A673 (cell line): ENCODE measurements at regions not wholly inside any gene's neighbourhood (a gene's known extent, or its start where the extent isn't known, plus 50 kb on each side); places are given as distances from the start of the nearest gene placed in this dataset.
"Not testable (repeated sequence)": the region's sequence is repeated elsewhere in the genome, so short reads cannot be mapped to it uniquely, and the experiment has no call there.

ENCODE experiments used
- BruUV-seq: library from RNA; stranded (reverse); fragments of 400-500 nt; replicated peaks from 2 replicates; lab custom pipeline; 2021; lab: Mats Ljungman, UMichigan
- CTCF ChIA-PET: fragments of 300-600 bp; sonication (Branson Sonifier 250); formaldehyde crosslinking; loops from one replicate; lab custom pipeline; 2022; ENCODE audit warnings: antibody characterized with exemption; lab: Charles Lee
- POLR2A ChIA-PET: fragments of 300-600 bp; sonication (Branson Sonifier 250); formaldehyde crosslinking; loops from one replicate; lab custom pipeline; 2022; ENCODE audit warnings: antibody characterized with exemption; ENCODE audit not compliant: low non-redundant PET; lab: Charles Lee
- DNase-seq: peaks from one replicate; pipeline ENCODE4 v3.0.0-alpha.2; 2015; ENCODE audit warnings: low spot score
- H3K27ac ChIP-seq: fragments of 200-600 bp; sonication (generic); 2 replicates; pipeline ENCODE4 v1.5.1; 2016; ENCODE audit warnings: mixed run types, low read depth, mild to moderate bottlenecking, mixed read lengths, antibody characterized with exemption, low read length; ENCODE audit not compliant: poor library complexity, severe bottlenecking
- H3K27me3 ChIP-seq: fragments of 200-600 bp; sonication (generic); replicated peaks from 2 replicates; pipeline ENCODE4 v1.6.1; 2017; ENCODE audit warnings: mixed run types, low read depth, mild to moderate bottlenecking, mixed read lengths, antibody characterized with exemption, low read length; ENCODE audit not compliant: insufficient read depth, poor library complexity
- H3K36me3 ChIP-seq: fragments of 200-600 bp; sonication (generic); 2 replicates; pipeline ENCODE4 v1.6.1; 2016; ENCODE audit warnings: mixed run types, mild to moderate bottlenecking, mixed read lengths, antibody characterized with exemption, low read length; ENCODE audit not compliant: insufficient read depth, poor library complexity, severe bottlenecking
- H3K4me1 ChIP-seq: fragments of 200-600 bp; sonication (generic); 2 replicates; pipeline ENCODE4 v1.6.1; 2017; ENCODE audit warnings: mixed run types, mild to moderate bottlenecking, mixed read lengths, antibody characterized with exemption, low read length; ENCODE audit not compliant: insufficient read depth, poor library complexity, severe bottlenecking
- H3K4me3 ChIP-seq: fragments of 200-600 bp; sonication (generic); 2 replicates; pipeline ENCODE4 v1.5.1; 2016; ENCODE audit warnings: low read depth, mixed run types, mild to moderate bottlenecking, mixed read lengths, low read length; ENCODE audit not compliant: poor library complexity, severe bottlenecking
- H3K9me3 ChIP-seq: fragments of 200-600 bp; sonication (generic); 2 replicates; pipeline ENCODE4 v1.6.1; 2016; ENCODE audit warnings: mixed run types, low read depth, mild to moderate bottlenecking, mixed read lengths, antibody characterized with exemption, low read length; ENCODE audit not compliant: poor library complexity, severe bottlenecking
- CTCF ChIP-seq: fragments of 300-800, 200-600 bp; sonication (generic); conservative IDR thresholded peaks from 2 replicates; pipeline ENCODE4 v1.5.1; 2017; ENCODE audit warnings: low read depth, mild to moderate bottlenecking, antibody characterized with exemption, low read length, moderate library complexity, mixed read lengths
- EZH2 ChIP-seq: fragments of 200-600 bp; sonication (generic); IDR thresholded peaks from 2 replicates; pipeline ENCODE4 v1.6.1; 2017; ENCODE audit warnings: borderline replicate concordance, low read depth, mild to moderate bottlenecking, mixed read lengths, antibody characterized with exemption, low read length; ENCODE audit not compliant: poor library complexity, severe bottlenecking
- intact Hi-C: fragments of 100-400 bp; cut with micrococcal nuclease; formaldehyde crosslinking; loops from one replicate; pipeline ENCODE4 v1.10.0; 2022; ENCODE audit not compliant: unreplicated experiment

DNA sequence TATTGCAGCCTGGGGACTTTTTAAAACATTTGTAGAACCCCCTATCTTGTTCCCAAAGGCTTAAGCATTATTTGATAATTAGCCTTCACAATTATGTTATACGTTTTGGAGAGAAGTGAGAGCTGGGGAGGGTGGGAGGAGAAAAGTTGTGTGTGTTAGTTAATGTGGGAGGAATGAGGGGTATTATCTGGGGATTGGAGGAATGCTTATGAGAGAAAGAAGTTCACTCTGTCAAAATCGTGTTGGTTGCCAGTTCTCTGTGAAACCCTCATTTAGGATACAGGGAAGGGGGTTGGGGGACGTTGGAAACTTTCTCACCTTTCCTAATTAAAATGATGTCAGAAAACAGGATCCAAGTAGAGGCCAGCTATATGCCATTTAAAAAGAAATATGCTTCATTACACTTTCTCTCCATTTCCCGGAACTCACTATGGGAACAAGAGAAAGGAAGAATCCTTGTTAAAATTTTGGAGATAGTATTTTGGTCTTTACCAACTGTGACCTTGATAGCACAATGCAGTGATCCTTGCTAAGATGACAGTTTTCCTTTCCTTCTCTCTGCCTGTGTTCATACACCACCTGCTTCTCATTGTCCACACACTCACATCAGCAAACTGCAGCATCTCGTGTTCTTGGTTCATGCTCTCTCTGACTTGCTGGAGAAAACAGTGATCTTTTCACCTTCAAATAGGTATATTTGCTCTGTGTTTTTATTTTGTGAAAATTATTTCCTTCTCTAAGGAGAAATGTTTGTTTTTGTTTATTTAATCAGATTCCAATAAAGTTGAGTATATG, 336.7 kb upstream of the CLINT1 start:
- no TSS peak for BruUV-seq
- no peak for TF ChIP-seq EZH2
- TF ChIP-seq CTCF, result no peak
- intact Hi-C loops, result no loop called here
- no peaks in the 10 kb centered on the region for H3K4me1 ChIP-seq
- H3K36me3 ChIP-seq, result no peaks in the 10 kb centered on the region
- no peak overlapping the region for H3K4me3 ChIP-seq
- ChIA-PET CTCF (no interaction called here), POLR2A (no interaction called here)
- no peak for DNase-seq
- no peak overlapping the region for H3K27ac ChIP-seq
- H3K9me3 ChIP-seq, result no peaks in the 10 kb centered on the region
- H3K27me3 ChIP-seq, result no peaks in the 10 kb centered on the region

- no TSS peak for BruUV-seq
- TF ChIP-seq EZH2 (no peak), CTCF (no peak)
These were observed 335.6 kb upstream of the CLINT1 start for GRCh38 chr5:158194561-158194976.

DNA sequence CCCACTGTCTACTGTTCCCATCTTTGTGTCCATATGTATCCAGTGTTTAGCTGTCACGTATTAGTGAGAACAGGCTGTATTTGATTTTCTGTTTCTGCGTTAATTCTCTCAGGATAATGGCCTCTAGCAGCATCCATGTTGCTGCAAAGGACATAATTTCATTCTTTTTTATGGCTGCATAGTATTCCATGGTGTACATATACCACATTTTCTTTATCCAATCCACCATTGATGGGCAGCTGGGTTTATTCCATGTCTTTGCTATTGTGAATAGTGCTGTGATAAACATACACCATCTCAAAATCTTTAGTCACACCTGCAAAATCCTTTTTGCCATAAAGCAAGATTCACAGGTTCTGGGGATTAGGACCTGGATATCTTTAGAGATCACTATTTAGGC, 334.4 kb upstream of the CLINT1 start:
- H3K27ac ChIP-seq, POLR2A ChIA-PET, CTCF ChIA-PET, H3K4me1 ChIP-seq, intact Hi-C loops, BruUV-seq, H3K27me3 ChIP-seq, H3K4me3 ChIP-seq, DNase-seq, H3K9me3 ChIP-seq, H3K36me3 ChIP-seq: not testable (repeated sequence)

More at GRCh38 chr5:158194561-158194976, 335.6 kb upstream of the CLINT1 start:
- H3K27me3 ChIP-seq, result no peaks in the 10 kb centered on the region
- ChIA-PET CTCF (no interaction called here), POLR2A (no interaction called here)
- intact Hi-C loops, result no loop called here
- H3K36me3 ChIP-seq, result no peaks in the 10 kb centered on the region
- H3K9me3 ChIP-seq, result no peaks in the 10 kb centered on the region
- H3K27ac ChIP-seq, result no peak overlapping the region
- H3K4me3 ChIP-seq, result no peak overlapping the region
- DNase-seq, result no peak
- H3K4me1 ChIP-seq, result no peaks in the 10 kb centered on the region

DNA sequence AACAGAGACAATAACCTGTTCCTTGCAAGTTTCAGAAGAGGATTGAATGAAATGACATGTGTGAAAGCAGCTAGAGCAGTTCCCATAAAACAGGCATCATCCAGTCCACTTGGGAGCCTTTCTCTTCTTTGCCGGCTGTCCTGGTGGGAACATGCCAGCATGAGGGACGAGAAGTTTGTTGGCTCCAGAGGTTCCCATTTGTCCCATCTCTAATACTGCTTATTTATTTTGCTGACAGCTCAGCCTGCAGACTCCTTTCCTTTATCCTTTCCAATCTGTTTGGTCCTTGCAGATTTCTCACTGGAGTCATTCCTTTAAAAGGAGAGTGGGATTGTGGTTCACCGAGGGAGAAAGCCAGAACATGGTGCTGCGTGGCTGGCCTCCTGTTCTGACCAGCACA, 321.5 kb upstream of the CLINT1 start:
- POLR2A ChIA-PET, result no interaction called here

More for the DNA sequence above, 321.5 kb upstream of the CLINT1 start:
- Histone ChIP-seq H3K27me3 (no peaks in the 10 kb centered on the region), H3K9me3 (no peaks in the 10 kb centered on the region), H3K4me3 (no peak overlapping the region), H3K4me1 (no peaks in the 10 kb centered on the region), H3K27ac (no peak overlapping the region), H3K36me3 (no peaks in the 10 kb centered on the region)
- no TSS peak for BruUV-seq
- CTCF ChIA-PET, result no interaction called here
- DNase-seq, result no peak
- intact Hi-C loops, result no loop called here
- no peak for TF ChIP-seq EZH2
- TF ChIP-seq CTCF, result no peak
